HCEC 1CT (cell line): ENCODE measurements at regions not wholly inside any gene's neighbourhood (a gene's known extent, or its start where the extent isn't known, plus 50 kb on each side); places are given as distances from the start of the nearest gene placed in this dataset.

Experiments
- DNase-seq: peaks from one replicate; pipeline ENCODE4 v3.0.0-alpha.2; 2017

- no peak for DNase-seq
These were observed 696.9 kb upstream of the ATXN8OS start for GRCh38 chr13:69410761-69411160.

GRCh38 chr13:69391756-69392155, 715.9 kb upstream of the ATXN8OS start:
- no peak for DNase-seq

- no peak for DNase-seq
These were observed 717.7 kb upstream of the ATXN8OS start for GRCh38 chr13:69389899-69390298.

GRCh38 chr13:69373747-69374425, 733.7 kb upstream of the ATXN8OS start:
- no peak for DNase-seq

- DNase-seq = no peak
These were observed 744.3 kb upstream of the ATXN8OS start for GRCh38 chr13:69363360-69363759.

GRCh38 chr13:69331245-69331644, 776.4 kb upstream of the ATXN8OS start:
- no peak for DNase-seq

- DNase-seq = no peak
These were observed 783.3 kb upstream of the ATXN8OS start for GRCh38 chr13:69324090-69324886.

GRCh38 chr13:69319656-69320055, 788.0 kb upstream of the ATXN8OS start:
- no peak for DNase-seq

GRCh38 chr13:69315039-69315438, 792.6 kb upstream of the ATXN8OS start:
- no peak for DNase-seq

- no peak for DNase-seq
These were observed 800.9 kb upstream of the ATXN8OS start for GRCh38 chr13:69306766-69307165.

- DNase-seq = no peak
These were observed 807.5 kb upstream of the ATXN8OS start for GRCh38 chr13:69300131-69300530.

- no peak for DNase-seq
These were observed 811.5 kb upstream of the ATXN8OS start for GRCh38 chr13:69296130-69296529.

- DNase-seq = no peak
These were observed 814.7 kb upstream of the ATXN8OS start for GRCh38 chr13:69292789-69293425.

- DNase-seq = no peak
These were observed 816.2 kb upstream of the ATXN8OS start for GRCh38 chr13:69291292-69291906.

- DNase-seq = no peak
These were observed 819.6 kb upstream of the ATXN8OS start for GRCh38 chr13:69288026-69288425.

- no peak for DNase-seq
These were observed 820.5 kb upstream of the ATXN8OS start for GRCh38 chr13:69287050-69287698.

GRCh38 chr13:69283837-69284236, 823.8 kb upstream of the ATXN8OS start:
- no peak for DNase-seq

- DNase-seq = no peak
These were observed 824.3 kb upstream of the ATXN8OS start for GRCh38 chr13:69283301-69283700.

- no peak for DNase-seq
These were observed 827.2 kb upstream of the ATXN8OS start for GRCh38 chr13:69280399-69280798.

- DNase-seq = no peak
These were observed 828.4 kb upstream of the ATXN8OS start for GRCh38 chr13:69279213-69279612.

GRCh38 chr13:69274231-69274630, 833.4 kb upstream of the ATXN8OS start:
- no peak for DNase-seq

- no peak for DNase-seq
These were observed 843.0 kb upstream of the ATXN8OS start for GRCh38 chr13:69264362-69265334.
